IMR-90 (cell line): ENCODE measurements at regions not wholly inside any gene's neighbourhood (a gene's known extent, or its start where the extent isn't known, plus 50 kb on each side); places are given as distances from the start of the nearest gene placed in this dataset.

Experiments
- CTCF ChIP-seq: conservative IDR thresholded peaks from 2 replicates; pipeline ENCODE4 v1.5.1; 2012; ENCODE audit warnings: mild to moderate bottlenecking, low read depth, low read length, improper control_type of control experiment
- POLR2A ChIP-seq: IDR thresholded peaks from 2 replicates; pipeline ENCODE4 v1.6.1; 2012; ENCODE audit warnings: mild to moderate bottlenecking, low read depth, low read length
- RAD21 ChIP-seq: IDR thresholded peaks from 2 replicates; pipeline ENCODE4 v1.6.1; 2012; ENCODE audit warnings: low read length, improper control_type of control experiment
- SMC3 ChIP-seq: fragments of 150-350 bp; IDR thresholded peaks from 2 replicates; pipeline ENCODE4 v1.6.1; 2016; ENCODE audit warnings: low read depth, mild to moderate bottlenecking, antibody characterized with exemption, low read length, moderate library complexity
- USF2 ChIP-seq: fragments of 150-350 bp; IDR thresholded peaks from 2 replicates; pipeline ENCODE4 v1.6.1; 2017; ENCODE audit warnings: mild to moderate bottlenecking, antibody characterized with exemption, low read length, low read depth

GRCh38 chr18:67068608-67069007, 447.9 kb downstream of the DSEL start:
- no peak for TF ChIP-seq SMC3
- TF ChIP-seq CTCF, result no peak
- no peak for TF ChIP-seq RAD21
- no peak for TF ChIP-seq USF2
- no peak for TF ChIP-seq POLR2A
